GM12878 (cell line): ENCODE measurements at regions not wholly inside any gene's neighbourhood (a gene's known extent, or its start where the extent isn't known, plus 50 kb on each side); places are given as distances from the start of the nearest gene placed in this dataset.

Source experiments
- ATAC-seq: fragments of 200-7000 bp; cut with Tn5 transposase; 3 replicates; pipeline ENCODE4 v1.9.1; 2020; ENCODE audit warnings: mild to moderate bottlenecking, moderate library complexity
- BruUV-seq: library from RNA; stranded (reverse); fragments of 400-500 nt; replicated peaks from 2 replicates; lab custom pipeline; 2021; lab: Mats Ljungman, UMichigan
- CTCF ChIA-PET: fragments of 300-600 bp; sonication (Branson Sonifier 250); formaldehyde crosslinking; extraction: SDS; loops from one replicate; lab custom pipeline; 2021; ENCODE audit warnings: inconsistent platforms; lab: Yijun Ruan, JAX
- POLR2A ChIA-PET: fragments of 350-600 bp; formaldehyde crosslinking; extraction: SDS; loops from one replicate; lab custom pipeline; 2021; ENCODE audit warnings: inconsistent platforms; lab: Charles Lee
- RAD21 ChIA-PET: fragments of 300-600 bp; sonication (Branson Sonifier 250); formaldehyde crosslinking; loops from one replicate; lab custom pipeline; 2023; ENCODE audit warnings: antibody characterized with exemption; ENCODE audit not compliant: unreplicated experiment; lab: Charles Lee
- SMC1A ChIA-PET: fragments of 300-600 bp; sonication (Branson Sonifier 250); formaldehyde crosslinking; loops from one replicate; lab custom pipeline; 2023; ENCODE audit not compliant: unreplicated experiment, uncharacterized antibody; lab: Charles Lee
- DNase-seq: peaks from one replicate; pipeline ENCODE4 v3.0.0-alpha.2; 2011; ENCODE audit warnings: low read depth, low spot score
- FAIRE-seq: peaks from 3 replicates; lab custom pipeline; 2011; peaks lifted over from hg19 to GRCh38; lab: Jason Lieb, UNC
- H2AFZ ChIP-seq: 2 replicates; pipeline ENCODE4 v1.6.0; 2011; ENCODE audit warnings: low read depth, low read length, control low read depth; ENCODE audit not compliant: control insufficient read depth
- H3K27ac ChIP-seq: 2 replicates; pipeline ENCODE4 v1.5.1; 2011; ENCODE audit warnings: control low read depth; ENCODE audit not compliant: control insufficient read depth, insufficient read depth
- H3K27me3 ChIP-seq, 2 experiments: replicated peaks in 1 of 2; 2 replicates each; pipeline versions ENCODE4 v1.6.0 to v1.6.1; 2011; ENCODE audit warnings: low read length in 1 of 2; ENCODE audit not compliant: control insufficient read depth in 2 of 2, insufficient read depth in 2 of 2
- H3K36me3 ChIP-seq, 2 experiments: 2 replicates each; pipeline ENCODE4 v1.5.1; 2011; ENCODE audit warnings: low read length in 1 of 2; ENCODE audit not compliant: control insufficient read depth in 2 of 2, insufficient read depth in 2 of 2
- H3K4me1 ChIP-seq: 2 replicates; pipeline ENCODE4 v1.6.1; 2011; ENCODE audit warnings: mild to moderate bottlenecking, low read length, moderate library complexity, mixed read lengths; ENCODE audit not compliant: control insufficient read depth, insufficient read depth
- H3K4me2 ChIP-seq: 2 replicates; pipeline ENCODE4 v1.6.0; 2011; ENCODE audit warnings: control low read depth; ENCODE audit not compliant: control insufficient read depth, insufficient read depth
- H3K4me3 ChIP-seq: fragments of 200-600 bp; sonication (generic); 2 replicates; pipeline ENCODE4 v1.5.1; 2016
- H3K79me2 ChIP-seq: 2 replicates; pipeline ENCODE4 v1.6.0; 2011; ENCODE audit warnings: low read length; ENCODE audit not compliant: control insufficient read depth, insufficient read depth
- H3K9ac ChIP-seq: 2 replicates; pipeline ENCODE4 v1.8.0; 2011; ENCODE audit warnings: low read length, control low read depth, mixed read lengths; ENCODE audit not compliant: control insufficient read depth, insufficient read depth
- H3K9me3 ChIP-seq: replicated peaks from 3 replicates; pipeline ENCODE4 v1.5.1; 2011; ENCODE audit warnings: mild to moderate bottlenecking, low read length; ENCODE audit not compliant: control insufficient read depth, insufficient read depth
- H4K20me1 ChIP-seq: 2 replicates; pipeline ENCODE4 v1.6.0; 2011; ENCODE audit not compliant: control insufficient read depth, insufficient read depth
- BACH1 ChIP-seq: fragments of 450-650 bp; IDR thresholded peaks from 2 replicates; pipeline ENCODE4 v1.6.1; 2017; ENCODE audit warnings: mild to moderate bottlenecking, borderline replicate concordance
- CHD4 ChIP-seq: fragments of 200-600 bp; sonication (generic); IDR thresholded peaks from 2 replicates; pipeline ENCODE4 v1.6.1; 2016; ENCODE audit warnings: mild to moderate bottlenecking
- CREM ChIP-seq: IDR thresholded peaks from 2 replicates; pipeline ENCODE4 v1.6.1; 2014; ENCODE audit warnings: antibody characterized with exemption, low read depth
- HDAC6 ChIP-seq: fragments of 200-600 bp; sonication (generic); IDR thresholded peaks from one replicate; pipeline ENCODE4 v1.8.0; 2017; ENCODE audit warnings: antibody characterized with exemption; ENCODE audit not compliant: unreplicated experiment
- LARP7 ChIP-seq: fragments of 450-650 bp; IDR thresholded peaks from 2 replicates; pipeline ENCODE4 v1.6.1; 2017; ENCODE audit warnings: mild to moderate bottlenecking
- MEF2B ChIP-seq: fragments of 450-650 bp; IDR thresholded peaks from 2 replicates; pipeline ENCODE4 v1.6.1; 2018; ENCODE audit warnings: mild to moderate bottlenecking, moderate library complexity; ENCODE audit not compliant: partially characterized antibody, poor library complexity, severe bottlenecking
- MYC ChIP-seq: IDR thresholded peaks from 2 replicates; pipeline ENCODE4 v1.6.1; 2011; ENCODE audit warnings: mild to moderate bottlenecking, low read length, moderate library complexity, inconsistent platforms; ENCODE audit not compliant: insufficient read depth, insufficient replicate concordance, insufficient read length, severe bottlenecking
- NFIC ChIP-seq: IDR thresholded peaks from 2 replicates; pipeline ENCODE4 v1.6.1; 2012; ENCODE audit warnings: low read depth, mild to moderate bottlenecking, inconsistent platforms, low read length, moderate library complexity
- RBBP5 ChIP-seq: fragments of 200-600 bp; sonication (generic); conservative IDR thresholded peaks from 2 replicates; pipeline ENCODE4 v1.6.1; 2016
- TCF3 ChIP-seq: IDR thresholded peaks from 2 replicates; pipeline ENCODE4 v1.6.1; 2012; ENCODE audit warnings: low read depth, mild to moderate bottlenecking, low read length, borderline replicate concordance; ENCODE audit not compliant: insufficient read depth
- ZBED1 ChIP-seq: IDR thresholded peaks from 2 replicates; pipeline ENCODE4 v1.6.1; 2016; ENCODE audit warnings: borderline replicate concordance
- ZZZ3 ChIP-seq: IDR thresholded peaks from 2 replicates; pipeline ENCODE4 v1.6.1; 2011; ENCODE audit warnings: low read depth; ENCODE audit not compliant: control insufficient read depth, insufficient read length
- WGBS: methylation state at CpG from one replicate; pipeline ENCODE4 v1.1.6; 2016; ENCODE audit warnings: low lambda C conversion rate; ENCODE audit not compliant: insufficient replicate concordance, insufficient coverage; ENCODE audit errors: missing lambda C conversion rate; 5-methylcytosine and 5-hydroxymethylcytosine counted together
- in situ Hi-C: fragments of 300-500 bp; cut with MboI; formaldehyde crosslinking; loops from 9 replicates; pipeline ENCODE4 v1.14.3; 2018; ENCODE audit warnings: mixed read lengths
- intact Hi-C: fragments of 100-400 bp; cut with micrococcal nuclease; formaldehyde crosslinking; loops from one replicate; pipeline ENCODE4 v1.14.2; 2022; ENCODE audit not compliant: unreplicated experiment
- TF ChIP-seq, protein P1 (sequence below): IDR thresholded peaks from 2 replicates; pipeline ENCODE4 v1.6.1; 2011; ENCODE audit warnings: low read depth, mild to moderate bottlenecking, low read length, moderate library complexity, borderline replicate concordance; ENCODE audit errors: extremely low read depth

DNA sequence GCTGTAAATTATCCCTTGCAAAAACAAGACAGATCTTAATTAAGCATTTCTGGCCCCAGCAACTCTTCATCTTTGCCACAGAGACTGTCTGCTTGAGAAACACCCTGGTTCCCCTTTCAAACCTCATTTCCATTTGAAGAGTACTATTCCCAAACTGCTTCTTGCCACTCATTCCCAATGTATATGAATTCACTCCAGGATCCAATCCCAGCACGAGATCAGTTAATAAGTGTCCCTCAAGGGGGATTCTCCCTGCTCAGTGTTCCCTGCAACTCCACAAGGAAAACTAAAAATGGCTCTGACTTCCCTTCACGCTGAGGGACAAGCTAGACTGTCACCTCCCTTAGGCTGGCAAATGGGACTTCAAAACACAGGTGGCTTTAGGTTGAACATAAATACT lies 173.2 kb downstream of the SIPA1L2 start:
- intact Hi-C loops (no loop called here), in situ Hi-C loops (no loop called here)
- SMC1A ChIA-PET: no interaction called here
- BruUV-seq: no TSS peak
- no peak overlapping the region for H3K4me2 ChIP-seq
- no peak overlapping the region for H3K27ac ChIP-seq
- no peak for ATAC-seq
- no peaks in the 10 kb centered on the region for H3K27me3 ChIP-seq
- H3K9ac ChIP-seq: no peak overlapping the region
- 0% methylated on average over 2 of the region's 2 CpGs for WGBS
- H2AFZ ChIP-seq: no peak overlapping the region
- H3K4me1 ChIP-seq: no peaks in the 10 kb centered on the region
- no peaks in the 10 kb centered on the region for H3K9me3 ChIP-seq
- POLR2A ChIA-PET: no interaction called here
- CTCF ChIA-PET: no interaction called here
- RAD21 ChIA-PET: no interaction called here
- no peaks in the 10 kb centered on the region for H4K20me1 ChIP-seq
- no peaks in the 10 kb centered on the region for H3K79me2 ChIP-seq
- TF ChIP-seq LARP7 (no peak), CREM (no peak), HDAC6 (no peak), ZZZ3 (no peak), MYC (no peak)
- no peak for DNase-seq
- FAIRE-seq: no peak
- no peak overlapping the region for H3K4me3 ChIP-seq
- no peaks in the 10 kb centered on the region for H3K36me3 ChIP-seq

DNA sequence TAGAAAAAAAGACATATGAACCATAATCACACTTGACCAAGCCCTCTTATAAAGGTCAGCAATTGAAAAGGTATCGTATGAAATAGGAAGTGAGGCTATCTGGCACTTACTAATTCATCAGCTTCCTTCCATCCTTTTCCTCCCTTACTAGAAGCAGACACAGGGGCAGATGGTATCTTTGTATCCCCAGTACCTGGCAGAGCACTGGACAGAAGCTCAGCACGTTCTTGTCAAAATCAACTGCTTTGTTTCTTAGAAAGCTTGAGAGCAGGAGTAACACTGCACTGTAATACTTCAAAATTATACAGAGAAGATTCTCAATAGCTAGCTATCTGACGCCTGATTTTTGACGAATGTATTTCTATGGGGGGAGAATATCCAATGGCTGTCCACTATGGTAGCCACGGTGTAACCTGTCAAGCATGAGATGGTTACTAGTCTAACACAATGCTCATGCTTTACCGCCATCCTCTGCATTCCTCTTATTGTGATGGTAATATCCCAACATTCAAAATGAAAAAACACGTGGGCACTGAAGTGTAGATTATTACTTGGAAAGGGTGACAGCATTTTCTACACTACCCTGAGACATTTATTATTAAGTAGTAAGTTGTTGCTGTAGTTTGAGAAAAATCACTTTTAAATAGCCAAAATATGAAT lies 175.6 kb downstream of the SIPA1L2 start:
- POLR2A ChIA-PET: no interaction called here
- no peak for FAIRE-seq

More for the DNA sequence above, 175.6 kb downstream of the SIPA1L2 start:
- Histone ChIP-seq H3K79me2 (no peaks in the 10 kb centered on the region), H3K27ac (no peak overlapping the region), H3K4me2 (no peak overlapping the region), H3K9ac (no peak overlapping the region), H3K9me3 (no peaks in the 10 kb centered on the region), H3K27me3 (no peaks in the 10 kb centered on the region), H3K4me3 (no peak overlapping the region), H4K20me1 (no peaks in the 10 kb centered on the region), H3K36me3 (no peaks in the 10 kb centered on the region), H2AFZ (no peak overlapping the region), H3K4me1 (no peaks in the 10 kb centered on the region)
- intact Hi-C loops (no loop called here), in situ Hi-C loops (no loop called here)
- ATAC-seq (no peak), DNase-seq (no peak)
- ChIA-PET RAD21 (no interaction called here), CTCF (no interaction called here), SMC1A (interaction anchor here (0.7 kb wide), 1 partner anchor 198 kb away, joined by 4 read pairs; no protein-coding TSS in a partner anchor)
- WGBS: 13% methylated on average over 7 of the region's 7 CpGs
- TF ChIP-seq ZBED1 (no peak), TCF3 (no peak), RBBP5 (no peak), MEF2B (no peak), CHD4 (no peak), BACH1 (no peak), NFIC (no peak)
- TF ChIP-seq, protein P1, sequence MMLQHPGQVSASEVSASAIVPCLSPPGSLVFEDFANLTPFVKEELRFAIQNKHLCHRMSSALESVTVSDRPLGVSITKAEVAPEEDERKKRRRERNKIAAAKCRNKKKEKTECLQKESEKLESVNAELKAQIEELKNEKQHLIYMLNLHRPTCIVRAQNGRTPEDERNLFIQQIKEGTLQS: no peak
- TF ChIP-seq, all 136 proteins: peak for 0
- BruUV-seq: no TSS peak
